Skeletal muscle satellite cell (primary cell): ENCODE measurements at regions not wholly inside any gene's neighbourhood (a gene's known extent, or its start where the extent isn't known, plus 50 kb on each side); places are given as distances from the start of the nearest gene placed in this dataset.

Source experiments
- H3K27me3 ChIP-seq: 2 replicates; pipeline ENCODE4 v1.7.0; 2013; ENCODE audit warnings: low read length; ENCODE audit not compliant: control insufficient read depth, insufficient read depth
- H3K36me3 ChIP-seq: 2 replicates; pipeline ENCODE4 v1.7.0; 2013; ENCODE audit warnings: mild to moderate bottlenecking, control low read depth, low read length; ENCODE audit not compliant: insufficient read depth
- H3K4me1 ChIP-seq: 2 replicates; pipeline ENCODE4 v1.7.0; 2013; ENCODE audit warnings: low read length; ENCODE audit not compliant: control insufficient read depth, insufficient read depth
- H3K4me2 ChIP-seq: 2 replicates; pipeline ENCODE4 v1.7.0; 2013; ENCODE audit warnings: mild to moderate bottlenecking, low read length
- H3K4me3 ChIP-seq: 2 replicates; pipeline ENCODE4 v1.7.0; 2013; ENCODE audit warnings: low read length
- H3K9ac ChIP-seq: 2 replicates; pipeline ENCODE4 v1.7.0; 2013; ENCODE audit warnings: mild to moderate bottlenecking, low read depth, low read length, moderate library complexity
- H3K9me3 ChIP-seq: replicated peaks from 2 replicates; pipeline ENCODE4 v1.7.0; 2013; ENCODE audit warnings: mild to moderate bottlenecking, control low read depth, low read length

- H3K9ac ChIP-seq, result no peak overlapping the region
- H3K4me1 ChIP-seq, result no peaks in the 10 kb centered on the region
- no peak overlapping the region for H3K4me2 ChIP-seq
- no peak overlapping the region for H3K4me3 ChIP-seq
- H3K9me3 ChIP-seq, result no peaks in the 10 kb centered on the region
- no peaks in the 10 kb centered on the region for H3K36me3 ChIP-seq
- no peaks in the 10 kb centered on the region for H3K27me3 ChIP-seq
These were observed 306.2 kb downstream of the PTPRU start for GRCh38 chr1:29542548-29542947.

GRCh38 chr1:29541631-29542030 is 305.3 kb downstream of the PTPRU start:
- H3K4me1 ChIP-seq, result no peaks in the 10 kb centered on the region
- H3K4me2 ChIP-seq, result no peak overlapping the region
- no peak overlapping the region for H3K4me3 ChIP-seq
- H3K36me3 ChIP-seq, result no peaks in the 10 kb centered on the region
- H3K9ac ChIP-seq, result no peak overlapping the region
- no peaks in the 10 kb centered on the region for H3K9me3 ChIP-seq
- no peaks in the 10 kb centered on the region for H3K27me3 ChIP-seq

DNA sequence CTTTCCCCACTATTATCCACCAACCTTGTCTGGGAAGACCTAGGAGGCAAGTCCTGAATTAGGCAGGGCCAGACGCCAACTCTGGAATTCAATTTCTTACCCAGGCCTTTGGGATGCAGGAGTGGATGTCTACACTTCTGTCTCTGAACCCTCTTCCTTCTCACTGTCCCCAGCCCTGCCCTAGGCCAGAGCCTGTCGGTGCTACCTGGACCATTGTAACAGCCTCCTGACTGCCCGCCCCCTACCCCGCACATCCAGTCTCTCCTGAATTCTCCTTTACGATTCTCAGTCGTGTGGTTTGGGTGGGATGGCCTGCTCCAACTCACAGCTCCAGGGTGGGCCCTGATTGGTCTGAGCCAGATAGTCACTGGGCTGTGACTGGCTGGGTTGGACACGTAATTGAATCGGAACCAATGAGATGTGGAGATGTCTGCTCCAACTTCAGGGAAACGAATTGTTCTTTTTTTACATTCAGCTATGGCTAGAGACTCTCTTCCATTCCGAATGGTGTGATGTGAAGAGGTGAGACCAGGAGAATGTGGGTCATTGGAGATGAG is 304.6 kb downstream of the PTPRU start:
- no peaks in the 10 kb centered on the region for H3K9me3 ChIP-seq
- H3K9ac ChIP-seq, result no peak overlapping the region
- no peaks in the 10 kb centered on the region for H3K36me3 ChIP-seq
- no peak overlapping the region for H3K4me2 ChIP-seq
- no peaks in the 10 kb centered on the region for H3K27me3 ChIP-seq
- H3K4me1 ChIP-seq, result no peaks in the 10 kb centered on the region
- H3K4me3 ChIP-seq, result no peak overlapping the region

DNA sequence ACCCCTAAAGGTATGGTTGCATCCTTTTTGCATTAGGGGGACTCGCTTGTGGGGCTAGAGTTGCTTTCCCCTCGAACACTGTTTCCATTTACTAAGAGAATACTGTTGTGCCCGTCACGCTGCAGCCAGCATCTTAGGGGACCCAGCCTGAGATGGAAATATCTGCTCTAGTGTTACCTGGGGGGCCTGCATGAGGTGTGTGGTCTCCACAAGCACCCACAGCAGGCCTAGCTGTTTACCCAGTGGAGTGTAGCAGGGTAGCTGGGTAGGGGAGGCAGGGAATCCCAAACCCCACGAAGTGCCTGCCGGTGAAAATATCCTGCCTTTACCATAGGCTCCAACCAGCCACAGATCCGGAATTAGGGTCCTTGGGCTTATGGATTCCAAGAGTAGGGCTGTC is 303.6 kb downstream of the PTPRU start:
- Histone ChIP-seq H3K4me2 (no peak overlapping the region), H3K36me3 (no peaks in the 10 kb centered on the region), H3K9ac (no peak overlapping the region), H3K27me3 (no peaks in the 10 kb centered on the region), H3K4me3 (no peak overlapping the region), H3K4me1 (no peaks in the 10 kb centered on the region), H3K9me3 (no peaks in the 10 kb centered on the region)

- Histone ChIP-seq H3K4me3 (no peak overlapping the region), H3K36me3 (no peaks in the 10 kb centered on the region), H3K4me1 (no peaks in the 10 kb centered on the region), H3K9me3 (no peaks in the 10 kb centered on the region), H3K27me3 (no peaks in the 10 kb centered on the region), H3K4me2 (no peak overlapping the region), H3K9ac (no peak overlapping the region)
These were observed 302.3 kb downstream of the PTPRU start for GRCh38 chr1:29538586-29538985.

- H3K4me2 ChIP-seq, result no peak overlapping the region
- no peaks in the 10 kb centered on the region for H3K36me3 ChIP-seq
- H3K4me3 ChIP-seq, result no peak overlapping the region
These were observed 296.4 kb downstream of the PTPRU start for GRCh38 chr1:29532751-29533150.

GRCh38 chr1:29532285-29532684 is 296.0 kb downstream of the PTPRU start:
- no peak overlapping the region for H3K9ac ChIP-seq
- H3K9me3 ChIP-seq, result no peaks in the 10 kb centered on the region
- no peak overlapping the region for H3K4me3 ChIP-seq
- H3K27me3 ChIP-seq, result peaks cover 5% of the 10 kb centered on the region
- no peaks in the 10 kb centered on the region for H3K36me3 ChIP-seq
- H3K4me2 ChIP-seq, result no peak overlapping the region
- no peaks in the 10 kb centered on the region for H3K4me1 ChIP-seq

More at GRCh38 chr1:29532751-29533150, 296.4 kb downstream of the PTPRU start:
- Histone ChIP-seq H3K27me3 (peaks cover 2% of the 10 kb centered on the region), H3K9ac (no peak overlapping the region), H3K4me1 (no peaks in the 10 kb centered on the region), H3K9me3 (no peaks in the 10 kb centered on the region)

DNA sequence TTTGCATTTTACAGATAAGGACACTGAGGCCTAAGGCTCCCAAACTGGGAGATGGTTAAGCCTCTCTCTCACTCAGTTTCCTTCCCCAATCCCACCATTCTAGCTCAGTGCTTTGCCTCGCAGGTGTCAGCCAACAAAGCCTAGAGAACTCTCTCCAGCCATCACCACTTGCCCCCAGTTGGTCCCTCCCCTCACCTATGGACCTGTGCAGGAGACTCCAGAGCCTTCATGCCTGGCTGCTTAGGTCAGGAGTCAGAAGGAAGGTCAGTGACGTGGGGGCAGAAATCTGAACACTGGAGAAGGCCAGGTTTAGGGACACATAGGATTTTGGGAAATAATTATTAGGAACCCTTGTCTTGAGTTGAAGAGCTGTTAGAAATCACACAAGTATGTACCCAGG is 295.3 kb downstream of the PTPRU start:
- Histone ChIP-seq H3K4me2 (no peak overlapping the region), H3K27me3 (peaks cover 5% of the 10 kb centered on the region)

DNA sequence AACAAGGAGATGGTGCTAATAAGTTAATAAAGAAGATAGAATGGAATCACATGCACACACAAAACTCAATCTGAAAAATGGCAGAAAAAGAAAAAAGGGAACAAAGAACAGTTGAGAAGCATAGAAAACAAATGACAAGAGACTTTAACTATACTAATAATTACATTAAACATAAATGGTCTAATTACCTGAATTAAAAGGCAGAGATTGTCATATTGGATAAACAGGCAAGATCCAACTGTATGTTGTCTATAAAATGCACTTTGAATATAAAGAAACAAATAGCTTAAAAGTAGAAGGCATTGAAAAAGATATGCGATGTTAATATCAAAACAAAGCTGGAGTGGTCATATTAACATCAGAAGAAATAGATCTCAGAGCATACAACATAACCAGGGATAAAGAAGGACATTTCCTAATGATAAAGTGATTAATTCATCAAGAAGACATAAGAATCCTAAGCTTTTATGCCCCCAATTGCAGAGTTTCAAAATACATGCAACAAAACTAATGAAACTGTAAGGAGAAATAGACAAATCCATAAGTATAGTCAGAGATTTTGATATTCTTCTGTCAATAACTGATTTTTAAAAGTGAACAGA is 293.5 kb downstream of the PTPRU start:
- H3K9ac ChIP-seq, result no peak overlapping the region
- no peaks in the 10 kb centered on the region for H3K36me3 ChIP-seq
- no peaks in the 10 kb centered on the region for H3K4me1 ChIP-seq
- no peaks in the 10 kb centered on the region for H3K9me3 ChIP-seq
- peaks cover 5% of the 10 kb centered on the region for H3K27me3 ChIP-seq
- no peak overlapping the region for H3K4me2 ChIP-seq
- no peak overlapping the region for H3K4me3 ChIP-seq

More for the DNA sequence above, 295.3 kb downstream of the PTPRU start:
- Histone ChIP-seq H3K4me3 (no peak overlapping the region), H3K36me3 (no peaks in the 10 kb centered on the region), H3K4me1 (no peaks in the 10 kb centered on the region), H3K9ac (no peak overlapping the region), H3K9me3 (no peaks in the 10 kb centered on the region)

- no peak overlapping the region for H3K4me3 ChIP-seq
- no peaks in the 10 kb centered on the region for H3K4me1 ChIP-seq
- H3K9me3 ChIP-seq, result no peaks in the 10 kb centered on the region
- no peaks in the 10 kb centered on the region for H3K36me3 ChIP-seq
- peaks cover 5% of the 10 kb centered on the region for H3K27me3 ChIP-seq
- H3K9ac ChIP-seq, result no peak overlapping the region
- no peak overlapping the region for H3K4me2 ChIP-seq
These were observed 291.1 kb downstream of the PTPRU start for GRCh38 chr1:29527314-29528004.

- Histone ChIP-seq H3K4me1 (no peaks in the 10 kb centered on the region), H3K36me3 (no peaks in the 10 kb centered on the region), H3K9me3 (no peaks in the 10 kb centered on the region), H3K9ac (no peak overlapping the region), H3K4me3 (no peak overlapping the region), H3K27me3 (peaks cover 5% of the 10 kb centered on the region), H3K4me2 (no peak overlapping the region)
These were observed 289.6 kb downstream of the PTPRU start for GRCh38 chr1:29525941-29526340.
